ENCODE measurements at regions not wholly inside any gene's neighbourhood (a gene's known extent, or its start where the extent isn't known, plus 50 kb on each side); places are given as distances from the start of the nearest gene placed in this dataset.

GRCh38 chr10:9219860-9220259 is 1165.4 kb downstream of the GATA3 start:
- Histone ChIP-seq H3K4me1 (no peaks in the 10 kb centered on the region), H3K4me3 (no peak overlapping the region), H3K27ac (no peak overlapping the region), H3K27me3 (peaks cover 23% of the 10 kb centered on the region), H3K36me3 (no peaks in the 10 kb centered on the region), H3K9me3 (no peaks in the 10 kb centered on the region)
- ATAC-seq (no peak), DNase-seq (no peak)
- intact Hi-C loops (cut with DNase I) = no loop called here
- no peak for TF ChIP-seq CTCF (IDR thresholded peaks at IDR 0.05)

GRCh38 chr10:9222917-9223316 is 1168.4 kb downstream of the GATA3 start:
- Histone ChIP-seq H3K36me3 (no peaks in the 10 kb centered on the region), H3K9me3 (no peaks in the 10 kb centered on the region), H3K4me3 (no peak overlapping the region), H3K27me3 (peaks cover 23% of the 10 kb centered on the region), H3K27ac (no peak overlapping the region), H3K4me1 (no peaks in the 10 kb centered on the region)
- TF ChIP-seq CTCF (IDR thresholded peaks at IDR 0.05) = no peak
- ATAC-seq (no peak), DNase-seq (no peak)
- intact Hi-C loops (cut with DNase I) = no loop called here

- no peak for DNase-seq
Measured at GRCh38 chr10:9227679-9228365, 1173.3 kb downstream of the GATA3 start.

GRCh38 chr10:9228771-9229170 is 1174.3 kb downstream of the GATA3 start:
- H3K27ac ChIP-seq = no peak overlapping the region
- H3K4me1 ChIP-seq = no peaks in the 10 kb centered on the region
- intact Hi-C loops (cut with DNase I) = no loop called here
- no peak for DNase-seq
- peaks cover 3% of the 10 kb centered on the region for H3K27me3 ChIP-seq
- H3K9me3 ChIP-seq = no peaks in the 10 kb centered on the region
- no peaks in the 10 kb centered on the region for H3K36me3 ChIP-seq
- TF ChIP-seq CTCF (IDR thresholded peaks at IDR 0.05) = no peak
- ATAC-seq = no peak
- H3K4me3 ChIP-seq = no peak overlapping the region

More at GRCh38 chr10:9227679-9228365, 1173.3 kb downstream of the GATA3 start:
- H3K36me3 ChIP-seq = no peaks in the 10 kb centered on the region
- H3K27ac ChIP-seq = no peak overlapping the region
- TF ChIP-seq CTCF (IDR thresholded peaks at IDR 0.05) = no peak
- H3K4me1 ChIP-seq = no peaks in the 10 kb centered on the region
- no peak overlapping the region for H3K4me3 ChIP-seq
- no peaks in the 10 kb centered on the region for H3K9me3 ChIP-seq
- H3K27me3 ChIP-seq = peaks cover 7% of the 10 kb centered on the region
- ATAC-seq = no peak
- intact Hi-C loops (cut with DNase I) = no loop called here

- no peak for ATAC-seq
- Histone ChIP-seq H3K9me3 (no peaks in the 10 kb centered on the region), H3K4me1 (no peaks in the 10 kb centered on the region), H3K4me3 (no peak overlapping the region), H3K27me3 (peaks cover 3% of the 10 kb centered on the region), H3K27ac (no peak overlapping the region), H3K36me3 (no peaks in the 10 kb centered on the region)
- TF ChIP-seq CTCF (IDR thresholded peaks at IDR 0.05) = no peak
- intact Hi-C loops (cut with DNase I) = no loop called here
- no peak for DNase-seq
Measured at GRCh38 chr10:9229702-9230244, 1175.3 kb downstream of the GATA3 start.
